HCT116 (cell line): ENCODE measurements at regions not wholly inside any gene's neighbourhood (a gene's known extent, or its start where the extent isn't known, plus 50 kb on each side); places are given as distances from the start of the nearest gene placed in this dataset.

Experiments used
- ATAC-seq: fragments of 200-7000 bp; cut with Tn5 transposase; 2 replicates; pipeline ENCODE4 v1.9.1; 2020; ENCODE audit warnings: mild to moderate bottlenecking, moderate library complexity
- BruUV-seq: library from RNA; stranded (reverse); fragments of 400-500 nt; replicated peaks from 2 replicates; lab custom pipeline; 2021; lab: Mats Ljungman, UMichigan
- CTCF ChIA-PET: fragments of 300-600 bp; sonication (Branson Sonifier 250); formaldehyde crosslinking; loops from one replicate; lab custom pipeline; 2021; ENCODE audit warnings: antibody characterized with exemption; lab: Charles Lee
- POLR2A ChIA-PET: fragments of 300-600, 350-600 bp; sonication (Branson Sonifier 250); formaldehyde crosslinking; loops from one replicate; lab custom pipeline; 2021; ENCODE audit warnings: antibody characterized with exemption; lab: Charles Lee
- RAD21 ChIA-PET, 2 experiments: fragments of 300-600 bp; sonication (Branson Sonifier 250); formaldehyde crosslinking; loops; one replicate each; lab custom pipeline; 2023; ENCODE audit warnings: low total read pairs in 2 of 2; ENCODE audit not compliant: uncharacterized antibody in 2 of 2, unreplicated experiment in 2 of 2, low non-redundant PET in 1 of 2; lab: Charles Lee
- DNase-seq: peaks from one replicate; pipeline ENCODE4 v3.0.0-alpha.2; 2010; ENCODE audit warnings: low read depth, low spot score
- H2AFZ ChIP-seq: fragments of 200-600 bp; shearing (Covaris generic), sonication (generic); 2 replicates; pipeline ENCODE4 v1.6.1; 2017; ENCODE audit warnings: low read depth, mixed run types, mixed read lengths, antibody characterized with exemption, low read length; ENCODE audit not compliant: poor library complexity, severe bottlenecking
- H3K27ac ChIP-seq: 2 replicates; pipeline ENCODE4 v1.5.1; 2012; ENCODE audit warnings: low read depth, low read length
- H3K27me3 ChIP-seq: fragments of 200-600 bp; sonication (generic); 2 replicates; pipeline ENCODE4 v1.6.1; 2016; ENCODE audit warnings: mixed run types, low read length, mixed read lengths; ENCODE audit not compliant: insufficient read depth
- H3K36me3 ChIP-seq, 2 experiments: fragments of 200-500 bp in 1 of 2; fragments of 200-600 bp in 1 of 2; sonication (Bioruptor generic) in 1 of 2; sonication (generic) in 1 of 2; 2 replicates each; pipeline versions ENCODE4 v1.5.1 to v1.6.1; 2014 to 2016; ENCODE audit warnings: low read length in 2 of 2, inconsistent platforms in 1 of 2, mixed read lengths in 1 of 2, mixed run types in 1 of 2; ENCODE audit not compliant: insufficient read depth in 2 of 2, control insufficient read depth in 1 of 2
- H3K4me1 ChIP-seq, 2 experiments: fragments of 200-600 bp in 1 of 2; sonication (generic) in 1 of 2; 2 replicates each; pipeline versions ENCODE4 v1.5.1 to v1.6.1; 2012 to 2017; ENCODE audit warnings: low read length in 2 of 2, inconsistent platforms in 1 of 2, mild to moderate bottlenecking in 1 of 2, mixed read lengths in 1 of 2, mixed run types in 1 of 2, moderate library complexity in 1 of 2; ENCODE audit not compliant: insufficient read depth in 2 of 2, control insufficient read depth in 1 of 2
- H3K4me2 ChIP-seq: fragments of 200-600 bp; sonication (generic); 2 replicates; pipeline ENCODE4 v1.6.1; 2017; ENCODE audit warnings: mixed run types, low read length, mixed read lengths
- H3K4me3 ChIP-seq, 2 experiments: fragments of 200-600 bp in 1 of 2; sonication (generic) in 1 of 2; replicated peaks in 1 of 2; 2 replicates each; pipeline ENCODE4 v1.5.1; 2011 to 2016; ENCODE audit warnings: low read length in 2 of 2, control low read depth in 1 of 2, low read depth in 1 of 2, mild to moderate bottlenecking in 1 of 2, mixed read lengths in 1 of 2, mixed run types in 1 of 2
- H3K79me2 ChIP-seq: fragments of 200-600 bp; sonication (generic); 2 replicates; pipeline ENCODE4 v1.6.1; 2017; ENCODE audit warnings: mild to moderate bottlenecking, mixed run types, low read length, moderate library complexity, mixed read lengths; ENCODE audit not compliant: insufficient read depth
- H3K9ac ChIP-seq: fragments of 200-600 bp; sonication (generic); 2 replicates; pipeline ENCODE4 v1.6.1; 2016; ENCODE audit warnings: low read length, mixed read lengths
- H3K9me2 ChIP-seq: fragments of 200-600 bp; sonication (generic), shearing (Covaris generic); 2 replicates; pipeline ENCODE4 v1.6.1; 2017; ENCODE audit warnings: mixed run types, mild to moderate bottlenecking, moderate library complexity; ENCODE audit not compliant: insufficient read depth
- H3K9me3 ChIP-seq, 2 experiments: fragments of 200-500 bp in 1 of 2; fragments of 200-600 bp in 1 of 2; sonication (Bioruptor generic) in 1 of 2; sonication (generic) in 1 of 2; 2 replicates each; pipeline ENCODE4 v1.6.1; 2014 to 2017; ENCODE audit warnings: low read length in 2 of 2, mixed read lengths in 2 of 2, inconsistent platforms in 1 of 2, low read depth in 1 of 2, mild to moderate bottlenecking in 1 of 2, mixed run types in 1 of 2, moderate library complexity in 1 of 2; ENCODE audit not compliant: control insufficient read depth in 1 of 2, insufficient read depth in 1 of 2
- H4K20me1 ChIP-seq: fragments of 200-600 bp; sonication (generic), shearing (Covaris generic); 2 replicates; pipeline ENCODE4 v1.6.1; 2017; ENCODE audit warnings: mixed run types, mild to moderate bottlenecking, moderate library complexity; ENCODE audit not compliant: insufficient read depth
- ATF3 ChIP-seq: IDR thresholded peaks from 2 replicates; pipeline ENCODE4 v1.6.1; 2012
- CBX3 ChIP-seq: IDR thresholded peaks from 2 replicates; pipeline ENCODE4 v1.6.1; 2012; ENCODE audit warnings: low read depth
- CTCF ChIP-seq, 3 experiments: fragments of 200-600 bp in 1 of 3; sonication (generic) in 1 of 3; IDR thresholded peaks in 2 of 3; conservative IDR thresholded peaks in 1 of 3; 2 replicates each; pipeline ENCODE4 v1.5.1; 2012 to 2017; ENCODE audit warnings: low read depth in 2 of 3, low read length in 2 of 3, antibody characterized with exemption in 1 of 3, borderline replicate concordance in 1 of 3, control low read depth in 1 of 3, mild to moderate bottlenecking in 1 of 3, mixed read lengths in 1 of 3, mixed run types in 1 of 3, moderate library complexity in 1 of 3; ENCODE audit not compliant: insufficient read depth in 1 of 3
- EGR1 ChIP-seq: IDR thresholded peaks from 2 replicates; pipeline ENCODE4 v1.6.1; 2012; ENCODE audit warnings: low read depth
- ELF1 ChIP-seq: IDR thresholded peaks from 2 replicates; pipeline ENCODE4 v1.6.1; 2012; ENCODE audit warnings: low read depth, borderline replicate concordance
- EZH2phosphoT487 ChIP-seq: fragments of 200-600 bp; IDR thresholded peaks from 2 replicates; pipeline ENCODE4 v1.6.1; 2018; ENCODE audit warnings: antibody characterized with exemption, borderline replicate concordance
- JUND ChIP-seq: IDR thresholded peaks from 2 replicates; pipeline ENCODE4 v1.6.1; 2012
- MAX ChIP-seq: IDR thresholded peaks from 2 replicates; pipeline ENCODE4 v1.6.1; 2012
- POLR2A ChIP-seq: IDR thresholded peaks from 2 replicates; pipeline ENCODE4 v1.7.0; 2011; ENCODE audit warnings: borderline replicate concordance; ENCODE audit not compliant: insufficient read depth, insufficient read length; ENCODE audit errors: extremely low read depth
- RAD21 ChIP-seq: IDR thresholded peaks from 2 replicates; pipeline ENCODE4 v1.6.1; 2012; ENCODE audit warnings: low read depth, mild to moderate bottlenecking
- REST ChIP-seq: IDR thresholded peaks from 2 replicates; pipeline ENCODE4 v1.6.1; 2012; ENCODE audit warnings: low read depth
- SIN3A ChIP-seq: IDR thresholded peaks from 2 replicates; pipeline ENCODE4 v1.6.1; 2012; ENCODE audit warnings: low read depth
- SP1 ChIP-seq: IDR thresholded peaks from 2 replicates; pipeline ENCODE4 v1.6.1; 2012; ENCODE audit warnings: low read depth
- SRF ChIP-seq: IDR thresholded peaks from 2 replicates; pipeline ENCODE4 v1.6.1; 2012; ENCODE audit warnings: low read depth
- TCF7L2 ChIP-seq: IDR thresholded peaks from 2 replicates; pipeline ENCODE4 v1.7.0; 2011; ENCODE audit warnings: borderline replicate concordance, inconsistent platforms; ENCODE audit not compliant: insufficient read depth, insufficient read length; ENCODE audit errors: extremely low read depth
- ZBTB33 ChIP-seq: IDR thresholded peaks from 2 replicates; pipeline ENCODE4 v1.6.1; 2011; ENCODE audit warnings: mild to moderate bottlenecking, low read length, moderate library complexity; ENCODE audit not compliant: insufficient replicate concordance; ENCODE audit errors: extremely low read depth
- ZFX ChIP-seq: fragments of 450-650 bp; IDR thresholded peaks from 2 replicates; pipeline ENCODE4 v1.6.1; 2017
- ZNF274 ChIP-seq: fragments of 200-500 bp; sonication (Bioruptor generic); IDR thresholded peaks from 2 replicates; pipeline ENCODE4 v1.6.1; 2014; ENCODE audit warnings: mild to moderate bottlenecking, low read depth, low read length, inconsistent platforms
- intact Hi-C: fragments of 100-400 bp; cut with micrococcal nuclease; formaldehyde crosslinking; loops from 2 replicates; pipeline ENCODE4 v1.10.0; 2022

GRCh38 chr9:118609355-118610044 lies 759.7 kb downstream of the BRINP1 start:
- Histone ChIP-seq H2AFZ (no peak overlapping the region), H3K4me2 (no peak overlapping the region), H3K79me2 (no peaks in the 10 kb centered on the region), H3K9me3 (peaks cover 0 to 14% of the 10 kb centered on the region in 2 experiments; a peak in 2 of 4 replicates), H3K27ac (no peak overlapping the region), H4K20me1 (no peaks in the 10 kb centered on the region), H3K27me3 (no peaks in the 10 kb centered on the region), H3K4me3 (no peak overlapping the region), H3K9ac (no peak overlapping the region), H3K4me1 (no peaks in the 10 kb centered on the region), H3K9me2 (no peaks in the 10 kb centered on the region)
- no TSS peak for BruUV-seq
- no peak for ATAC-seq
- no peak for DNase-seq
- intact Hi-C loops: no loop called here
- ChIA-PET RAD21 (no interaction called here), CTCF (no interaction called here)
- TF ChIP-seq JUND (no peak), ZNF274 (no peak), CBX3 (no peak), REST (no peak), ELF1 (no peak), POLR2A (no peak), EGR1 (no peak), SRF (no peak), ATF3 (no peak), TCF7L2 (no peak), SP1 (no peak), EZH2phosphoT487 (no peak), SIN3A (no peak), ZBTB33 (no peak), MAX (no peak), CTCF (IDR thresholded peaks at IDR 0.05 in 2 of 3, conservative IDR thresholded peaks at IDR 0.05 in 1 of 3; ENCODE audit: borderline replicate concordance in 1 of 3, insufficient read depth in 1 of 3, low read depth in 2 of 3, low read length in 2 of 3) (no peak), RAD21 (no peak), ZFX (no peak)
- TF ChIP-seq, all 23 proteins: peak for 0
- no peaks in the 10 kb centered on the region for H3K36me3 ChIP-seq
- POLR2A ChIA-PET: no interaction called here
